ENCODE measurements at regions not wholly inside any gene's neighbourhood (a gene's known extent, or its start where the extent isn't known, plus 50 kb on each side); places are given as distances from the start of the nearest gene placed in this dataset.

- no peak for TF ChIP-seq POLR2A (IDR thresholded peaks at IDR 0.05; ENCODE audit: low read depth, low read length)
- no peak for TF ChIP-seq POLR2AphosphoS5 (IDR thresholded peaks at IDR 0.05; ENCODE audit: low read depth, low read length)
- TF ChIP-seq POU2F2 (IDR thresholded peaks at IDR 0.05; ENCODE audit: low read depth, low read length) = no peak
- TF ChIP-seq SPI1 (IDR thresholded peaks at IDR 0.05; ENCODE audit: low read depth, low read length) = no peak
- no peak for TF ChIP-seq TAF1 (IDR thresholded peaks at IDR 0.05; ENCODE audit: low read depth, low read length)
Measured at GRCh38 chr5:98535901-98536300, 237.6 kb upstream of the RGMB start.
